B cell (primary cell): ENCODE measurements at regions not wholly inside any gene's neighbourhood (a gene's known extent, or its start where the extent isn't known, plus 50 kb on each side); places are given as distances from the start of the nearest gene placed in this dataset.

Source experiments
- EZH2 ChIP-seq: IDR thresholded peaks from 2 replicates; pipeline ENCODE4 v1.6.1; 2012; ENCODE audit warnings: borderline replicate concordance, low read depth, mild to moderate bottlenecking, moderate library complexity, low read length; ENCODE audit not compliant: insufficient read depth, poor library complexity, severe bottlenecking
- TF ChIP-seq, protein P1 (sequence below): fragments of 200-600 bp; IDR thresholded peaks from one replicate; pipeline ENCODE4 v1.8.0; 2022; ENCODE audit warnings: antibody characterized with exemption, mild to moderate bottlenecking

DNA sequence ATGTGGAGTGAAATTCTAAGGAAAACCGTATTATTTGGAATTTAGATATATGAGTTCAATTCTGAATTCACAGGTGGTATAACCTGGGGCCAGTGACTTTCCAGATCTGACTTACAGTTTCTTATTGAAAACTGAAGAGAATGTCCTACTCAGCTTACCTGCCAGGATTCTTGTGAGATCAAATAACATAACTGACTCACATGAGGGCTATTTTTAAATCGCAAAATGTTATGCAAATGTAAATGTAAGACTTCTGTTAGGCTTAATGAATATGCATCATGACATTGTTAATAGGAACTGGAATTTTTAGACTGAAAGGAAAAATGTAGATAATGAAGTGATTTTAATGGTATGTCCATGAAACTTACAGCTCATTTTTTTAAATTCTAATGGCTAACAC is 1142.1 kb downstream of the FLRT2 start:
- TF ChIP-seq, protein P1, sequence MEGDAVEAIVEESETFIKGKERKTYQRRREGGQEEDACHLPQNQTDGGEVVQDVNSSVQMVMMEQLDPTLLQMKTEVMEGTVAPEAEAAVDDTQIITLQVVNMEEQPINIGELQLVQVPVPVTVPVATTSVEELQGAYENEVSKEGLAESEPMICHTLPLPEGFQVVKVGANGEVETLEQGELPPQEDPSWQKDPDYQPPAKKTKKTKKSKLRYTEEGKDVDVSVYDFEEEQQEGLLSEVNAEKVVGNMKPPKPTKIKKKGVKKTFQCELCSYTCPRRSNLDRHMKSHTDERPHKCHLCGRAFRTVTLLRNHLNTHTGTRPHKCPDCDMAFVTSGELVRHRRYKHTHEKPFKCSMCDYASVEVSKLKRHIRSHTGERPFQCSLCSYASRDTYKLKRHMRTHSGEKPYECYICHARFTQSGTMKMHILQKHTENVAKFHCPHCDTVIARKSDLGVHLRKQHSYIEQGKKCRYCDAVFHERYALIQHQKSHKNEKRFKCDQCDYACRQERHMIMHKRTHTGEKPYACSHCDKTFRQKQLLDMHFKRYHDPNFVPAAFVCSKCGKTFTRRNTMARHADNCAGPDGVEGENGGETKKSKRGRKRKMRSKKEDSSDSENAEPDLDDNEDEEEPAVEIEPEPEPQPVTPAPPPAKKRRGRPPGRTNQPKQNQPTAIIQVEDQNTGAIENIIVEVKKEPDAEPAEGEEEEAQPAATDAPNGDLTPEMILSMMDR = no peak
- no peak for TF ChIP-seq EZH2
